GM12873 (cell line): ENCODE measurements at regions not wholly inside any gene's neighbourhood (a gene's known extent, or its start where the extent isn't known, plus 50 kb on each side); places are given as distances from the start of the nearest gene placed in this dataset.

Experiments used
- CTCF ChIP-seq: IDR thresholded peaks from 2 replicates; pipeline ENCODE4 v1.5.1; 2012; ENCODE audit warnings: low read depth, mild to moderate bottlenecking, moderate library complexity, low read length, control low read depth; ENCODE audit not compliant: insufficient read depth; ENCODE audit errors: missing control alignments

- no peak for TF ChIP-seq CTCF
Observed at GRCh38 chr6:134432036-134432435, 114.1 kb upstream of the SGK1 start.

GRCh38 chr6:134431421-134431859 lies 113.5 kb upstream of the SGK1 start:
- no peak for TF ChIP-seq CTCF

GRCh38 chr6:134429861-134430380 lies 112.0 kb upstream of the SGK1 start:
- no peak for TF ChIP-seq CTCF

- no peak for TF ChIP-seq CTCF
Observed at GRCh38 chr6:134427721-134428120, 109.8 kb upstream of the SGK1 start.

DNA sequence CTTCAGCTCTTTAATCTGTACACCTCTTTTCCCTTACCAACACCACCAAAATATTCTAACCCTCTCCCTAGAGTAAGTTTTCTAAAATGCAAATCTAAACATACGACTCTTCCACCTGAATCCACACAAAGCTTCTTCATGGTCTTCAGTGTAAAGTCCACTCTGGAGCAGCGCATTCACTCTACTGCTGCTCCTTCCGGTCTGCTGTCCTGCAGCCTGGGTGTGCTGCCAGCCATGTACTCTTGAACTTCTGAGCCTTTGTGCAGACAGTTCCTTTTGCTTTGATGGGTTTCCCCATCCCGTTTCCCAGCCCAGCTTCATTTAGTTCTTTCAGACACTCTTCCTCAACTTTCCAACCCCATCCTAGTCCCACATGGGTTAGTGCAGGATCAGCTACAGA lies 108.7 kb upstream of the SGK1 start:
- TF ChIP-seq CTCF = no peak

DNA sequence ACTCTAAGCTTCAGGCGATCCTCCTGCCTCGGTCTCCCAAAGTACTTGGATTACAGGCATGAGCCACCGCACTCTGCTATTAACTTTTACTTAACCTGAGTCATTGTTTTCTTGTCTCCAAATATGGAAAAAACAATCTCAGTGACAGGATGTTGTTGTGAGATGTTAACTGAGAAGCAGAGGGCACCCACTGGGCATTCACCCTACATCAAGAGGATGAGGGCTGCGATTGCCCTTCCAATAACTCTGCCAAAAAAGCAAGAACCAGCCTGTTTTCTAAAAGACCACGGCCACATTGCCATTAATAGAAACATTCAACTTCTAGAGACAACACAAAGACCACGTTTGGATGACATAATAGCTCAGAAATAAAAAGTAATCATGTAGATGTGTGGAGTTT lies 107.6 kb upstream of the SGK1 start:
- no peak for TF ChIP-seq CTCF

GRCh38 chr6:134424798-134425170 lies 106.9 kb upstream of the SGK1 start:
- no peak for TF ChIP-seq CTCF

- TF ChIP-seq CTCF = no peak
Observed at GRCh38 chr6:134424165-134424797, 106.4 kb upstream of the SGK1 start.
